Activated T-cell treated with anti-CD3 and anti-CD28 coated beads for 48 hours (primary cell): ENCODE measurements at regions not wholly inside any gene's neighbourhood (a gene's known extent, or its start where the extent isn't known, plus 50 kb on each side); places are given as distances from the start of the nearest gene placed in this dataset.
"Not testable (repeated sequence)": the region's sequence is repeated elsewhere in the genome, so short reads cannot be mapped to it uniquely, and the experiment has no call there.

Source experiments
- DNase-seq: peaks from one replicate; pipeline ENCODE4 v3.0.0-alpha.2; 2020; ENCODE audit warnings: low read depth

DNA sequence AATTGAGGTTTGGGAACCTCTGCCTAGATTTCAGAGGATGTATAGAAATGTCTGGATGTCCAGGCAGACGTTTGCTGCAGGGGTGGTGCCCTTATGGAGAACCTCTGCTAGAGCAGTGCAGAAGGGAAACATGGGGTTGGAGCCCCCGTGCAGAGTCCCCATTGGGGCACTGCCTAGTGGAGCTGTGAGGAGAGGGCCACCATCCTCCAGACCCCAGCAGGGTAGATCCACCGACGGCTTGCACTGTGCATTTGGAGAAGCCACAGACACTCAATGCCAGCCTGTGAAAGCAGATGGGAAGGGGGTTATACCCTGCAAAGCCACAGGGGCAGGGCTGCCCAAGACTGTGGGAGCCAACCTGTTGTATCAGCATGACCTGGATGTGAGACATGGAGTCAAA is 354.6 kb downstream of the ZNF326 start:
- no peak for DNase-seq

DNA sequence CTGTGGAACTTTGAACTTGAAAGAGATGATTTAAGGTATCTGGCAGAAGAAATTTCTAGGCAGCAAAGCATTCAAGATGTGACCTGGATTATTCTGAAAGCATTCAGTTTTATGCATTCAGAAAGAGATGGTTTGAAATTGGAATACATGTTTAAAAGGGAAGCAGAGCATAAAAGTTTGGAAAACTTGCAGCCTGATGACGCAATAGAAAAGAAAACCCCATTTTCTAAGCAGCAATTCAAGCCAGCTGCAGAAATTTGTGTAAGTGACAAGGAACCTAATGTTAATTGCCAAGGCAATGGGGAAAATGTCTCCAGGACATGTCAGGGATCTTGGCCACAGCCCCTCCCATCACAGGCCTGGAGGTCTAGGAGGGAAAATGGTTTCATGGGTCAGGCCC is 354.0 kb downstream of the ZNF326 start:
- no peak for DNase-seq

DNA sequence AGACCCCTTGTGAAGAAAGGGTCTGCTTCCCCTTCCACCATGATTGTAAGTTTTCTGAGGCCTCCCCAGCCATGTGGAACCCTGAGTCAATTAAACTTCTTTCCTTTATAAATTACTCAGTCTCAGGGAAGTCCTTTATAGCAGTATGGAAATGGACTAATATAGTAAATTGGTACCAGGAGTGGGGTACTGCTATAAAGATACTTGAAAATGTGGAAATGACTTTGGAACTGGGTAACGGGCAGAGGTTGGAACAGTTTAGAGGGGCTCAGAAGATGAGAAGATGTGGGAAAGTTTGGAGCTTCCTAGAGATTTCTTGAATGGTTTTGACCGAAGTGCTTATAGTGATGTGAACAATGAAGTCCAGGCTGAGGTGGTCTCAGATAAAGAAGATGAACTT is 353.5 kb downstream of the ZNF326 start:
- not testable (repeated sequence) for DNase-seq

DNA sequence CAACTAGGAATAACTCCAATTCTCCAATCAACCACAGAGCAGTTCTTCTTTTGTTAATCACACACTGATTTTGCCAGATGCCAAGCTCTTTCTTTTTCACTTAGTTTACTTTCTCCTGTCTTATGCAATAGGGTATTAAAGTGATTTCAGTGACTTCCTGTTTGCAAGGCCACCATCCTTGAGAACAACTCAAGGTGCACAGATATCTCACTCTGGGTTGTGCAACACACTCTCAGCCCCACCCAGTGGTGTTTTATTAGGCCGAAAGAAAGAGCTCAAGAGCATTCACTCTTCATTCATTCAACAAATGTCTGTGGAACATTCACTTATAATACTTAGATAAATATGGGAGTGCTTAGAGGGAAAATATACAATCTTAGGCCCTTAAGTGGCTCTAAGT is 352.5 kb downstream of the ZNF326 start:
- no peak for DNase-seq

DNA sequence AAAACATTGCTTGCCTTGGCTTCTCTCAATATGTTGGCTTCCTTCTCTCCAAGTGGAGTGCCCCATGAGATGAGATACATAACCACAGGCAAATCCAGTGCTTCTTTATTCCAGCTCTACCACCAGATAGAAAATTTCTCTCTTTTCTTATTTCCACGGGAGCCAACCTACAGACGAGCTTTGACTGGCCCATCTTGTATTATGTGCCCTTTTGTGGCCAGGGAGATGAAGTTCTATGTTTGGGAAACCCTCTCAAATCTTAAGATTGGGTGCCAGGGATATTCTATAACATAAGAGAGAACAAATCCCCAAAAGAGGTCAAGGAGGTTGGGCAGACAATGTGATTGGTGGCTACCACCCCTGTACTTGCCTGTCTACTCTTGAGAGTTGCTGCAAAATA is 351.8 kb downstream of the ZNF326 start:
- DNase-seq: no peak

DNA sequence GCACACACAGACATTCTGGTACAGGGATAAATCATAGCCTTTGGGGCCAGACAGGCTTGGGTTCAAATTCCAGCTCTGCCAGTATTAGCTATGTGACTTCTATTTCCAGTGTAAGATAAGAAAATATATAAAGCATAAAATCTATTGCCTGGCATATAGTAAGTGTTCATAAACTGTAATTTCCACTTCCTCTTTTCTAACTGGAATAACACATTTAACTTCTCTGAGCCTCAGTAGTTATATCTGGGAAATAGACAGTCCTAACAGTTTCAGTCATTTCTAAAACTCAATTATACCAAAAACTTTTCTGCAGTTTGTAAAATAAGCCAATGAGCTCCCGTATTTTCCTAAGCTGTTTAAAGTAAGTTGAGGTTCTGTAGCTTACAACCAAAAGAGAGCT is 351.4 kb downstream of the ZNF326 start:
- no peak for DNase-seq

DNA sequence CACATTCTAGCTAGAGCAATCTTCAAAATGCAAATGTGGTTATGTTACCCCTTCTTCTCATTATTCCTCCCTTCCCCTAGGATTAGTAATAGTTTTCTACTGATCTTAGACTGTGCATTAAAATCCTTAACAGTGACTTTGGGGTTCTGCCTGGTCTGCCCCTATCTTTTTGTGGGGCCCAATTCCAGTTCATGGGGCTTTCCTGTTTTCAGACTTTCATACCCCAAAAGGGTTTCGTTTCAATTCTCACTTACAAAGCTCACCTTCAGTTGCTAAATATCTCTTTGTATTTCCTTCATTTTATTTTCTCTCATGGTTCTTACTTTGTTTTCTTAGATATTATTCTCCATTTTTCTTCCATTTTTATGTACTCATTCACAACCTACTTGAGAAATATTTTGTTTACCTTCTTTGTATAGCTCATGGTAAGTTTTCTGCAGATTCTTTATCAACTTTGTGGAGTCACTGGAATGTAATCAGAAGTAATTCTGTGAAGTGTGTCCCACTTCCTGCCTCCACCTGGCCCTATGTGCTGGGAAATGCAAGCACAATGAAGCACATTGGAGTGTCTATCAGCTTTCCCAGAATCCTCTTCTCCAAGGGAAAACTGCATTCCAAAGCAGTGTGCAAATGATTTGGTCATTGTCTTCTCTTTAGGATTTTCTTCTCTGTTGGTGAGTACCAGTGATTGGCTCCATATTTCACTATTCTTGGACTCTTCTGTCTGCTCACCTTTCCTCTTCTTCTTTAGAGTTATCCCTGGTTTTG is 350.2 kb downstream of the ZNF326 start:
- DNase-seq: no peak

DNA sequence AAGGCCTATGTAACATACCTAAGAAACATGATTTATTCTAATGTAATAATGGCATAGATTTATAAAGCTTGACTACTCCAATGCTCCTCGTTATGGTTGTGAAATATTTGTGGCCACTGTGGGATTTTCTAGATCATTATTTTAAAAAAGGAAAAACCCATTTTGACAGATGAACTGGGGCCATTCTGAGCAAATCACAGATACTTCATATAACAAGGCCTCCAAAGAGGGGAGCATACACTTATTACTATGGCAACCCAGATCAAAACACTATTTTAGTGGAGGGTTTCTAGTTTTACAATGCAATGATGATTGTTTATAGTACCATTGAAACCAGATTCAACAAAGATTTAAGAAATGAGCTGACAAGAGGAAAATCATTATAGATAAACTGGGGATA is 346.6 kb downstream of the ZNF326 start:
- DNase-seq: no peak

DNA sequence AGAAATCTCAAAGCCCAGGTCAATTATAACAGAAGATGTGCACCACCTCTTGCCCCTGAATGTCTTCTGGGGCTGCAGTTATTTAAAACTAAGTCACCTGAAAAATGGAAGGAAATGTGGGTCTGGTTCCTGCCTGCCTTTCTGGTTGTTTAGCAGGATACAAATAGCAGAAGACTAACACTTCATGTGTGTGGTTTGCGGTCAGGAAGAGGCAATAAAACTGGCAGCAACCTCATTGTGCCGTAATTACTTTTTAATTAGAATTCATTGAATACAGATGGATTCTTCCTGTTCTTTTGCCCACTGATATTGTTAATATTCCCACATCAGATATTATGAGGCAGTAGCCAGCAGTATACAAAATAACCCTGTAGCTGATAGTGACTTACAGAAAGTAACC is 345.7 kb downstream of the ZNF326 start:
- DNase-seq: no peak

DNA sequence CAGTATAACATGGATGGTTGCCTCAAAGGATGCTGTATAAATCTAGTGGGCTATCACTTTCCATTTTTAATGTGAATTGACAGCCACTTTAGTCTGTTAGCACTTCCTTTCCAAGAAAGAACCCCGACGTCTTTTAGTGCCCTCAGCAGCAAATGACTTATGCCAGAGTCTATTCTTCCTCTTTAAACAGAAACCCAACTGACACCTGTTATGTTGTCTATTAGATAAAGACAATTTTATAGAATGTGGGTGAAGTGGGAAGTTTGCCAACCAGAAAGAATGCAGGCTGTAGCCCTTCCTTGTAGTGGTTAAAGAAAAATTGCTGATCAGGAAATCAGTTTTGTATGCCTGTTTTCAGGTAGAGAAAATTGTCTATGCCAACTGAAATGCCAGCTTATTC is 344.9 kb downstream of the ZNF326 start:
- no peak for DNase-seq

DNA sequence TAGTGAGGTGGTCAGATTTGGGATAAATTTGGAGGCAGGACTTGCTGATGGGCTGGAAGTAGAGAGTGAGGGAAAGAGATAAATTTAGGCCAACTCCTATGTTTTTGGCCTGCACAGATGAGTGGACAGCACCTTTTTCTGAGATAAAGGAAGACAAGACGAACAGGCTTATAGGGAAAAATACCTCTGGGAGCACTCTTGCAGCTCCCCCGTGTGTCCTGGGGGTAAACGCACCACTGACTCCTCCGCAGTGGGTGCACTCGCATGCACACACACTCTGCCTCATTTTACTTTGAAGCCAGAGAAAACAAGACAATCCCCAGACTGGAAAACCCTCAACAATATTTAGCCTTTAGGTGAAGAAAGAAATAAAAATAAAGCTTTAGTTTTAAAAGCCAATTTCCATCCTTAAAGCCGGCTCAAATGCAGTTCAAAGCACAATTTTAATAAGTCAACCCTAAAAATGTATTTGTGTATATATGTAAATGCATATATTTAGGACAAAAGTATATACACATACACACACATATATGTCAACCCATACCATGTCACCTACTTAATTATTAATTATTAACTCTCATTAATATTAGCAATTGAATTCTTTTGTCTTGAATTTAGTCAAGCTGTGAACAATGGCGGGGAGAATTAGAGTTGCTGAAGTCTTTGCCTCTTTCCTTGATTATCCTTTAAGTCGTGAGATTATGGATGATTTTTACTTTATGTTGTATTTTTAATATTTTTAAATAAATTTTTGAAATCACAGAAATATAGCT is 341.8 kb downstream of the ZNF326 start:
- DNase-seq: no peak

DNA sequence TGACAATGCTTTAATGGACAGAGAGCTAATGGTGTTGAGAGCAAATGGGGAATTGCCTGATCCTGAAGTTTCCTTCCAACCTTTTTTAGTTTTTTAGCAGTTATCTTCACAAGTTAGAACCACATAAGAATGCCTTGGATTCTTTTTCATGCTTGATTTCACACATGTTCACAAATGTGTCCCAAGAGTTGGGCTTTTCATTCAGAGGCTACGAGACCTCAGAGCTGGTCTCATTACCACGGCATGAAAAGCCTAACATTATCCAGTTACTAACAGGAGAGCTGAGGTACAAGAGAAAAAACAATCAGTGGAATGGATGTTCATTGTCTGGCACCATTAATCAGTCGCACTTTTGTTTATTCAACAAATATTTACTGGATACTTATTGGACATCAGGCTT is 340.6 kb downstream of the ZNF326 start:
- DNase-seq: no peak

DNA sequence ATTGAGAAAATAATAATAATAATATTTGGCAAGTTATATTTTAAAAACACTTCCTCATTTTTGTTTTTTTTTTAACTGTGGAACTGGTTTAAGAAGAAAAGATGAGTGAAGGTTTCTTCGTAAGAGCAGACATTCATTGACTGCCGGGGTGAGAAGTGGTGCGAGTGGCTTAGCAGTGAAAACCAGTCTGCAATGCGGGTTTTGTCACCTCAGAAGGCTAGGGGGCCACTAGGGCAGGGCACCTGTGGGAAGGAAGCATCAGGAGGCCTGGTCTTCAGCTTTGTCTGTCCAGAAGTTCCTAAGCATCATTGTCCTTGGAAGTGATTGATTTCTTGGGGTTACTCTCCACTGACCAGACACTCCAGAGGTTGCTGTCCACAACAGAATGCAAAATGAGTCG is 339.2 kb downstream of the ZNF326 start:
- no peak for DNase-seq

DNA sequence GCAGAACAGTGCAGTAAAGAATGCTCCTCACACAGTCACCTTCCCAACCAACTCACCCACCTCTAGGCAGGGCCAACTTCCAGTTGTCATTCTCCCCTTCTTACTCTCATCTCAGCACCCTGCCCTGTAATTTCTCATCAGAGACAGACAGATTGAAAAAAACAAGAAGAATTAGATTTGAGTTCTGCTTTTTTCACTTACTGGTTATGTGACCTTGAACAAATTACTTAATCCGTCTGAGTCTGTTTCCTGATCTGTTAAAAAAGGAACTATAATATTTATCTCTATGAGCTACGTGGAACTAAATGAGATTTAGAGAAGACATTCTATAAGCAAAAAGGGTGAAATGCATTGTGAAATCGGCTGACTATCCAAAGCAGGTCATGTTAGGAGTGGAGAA is 330.3 kb downstream of the ZNF326 start:
- no peak for DNase-seq

DNA sequence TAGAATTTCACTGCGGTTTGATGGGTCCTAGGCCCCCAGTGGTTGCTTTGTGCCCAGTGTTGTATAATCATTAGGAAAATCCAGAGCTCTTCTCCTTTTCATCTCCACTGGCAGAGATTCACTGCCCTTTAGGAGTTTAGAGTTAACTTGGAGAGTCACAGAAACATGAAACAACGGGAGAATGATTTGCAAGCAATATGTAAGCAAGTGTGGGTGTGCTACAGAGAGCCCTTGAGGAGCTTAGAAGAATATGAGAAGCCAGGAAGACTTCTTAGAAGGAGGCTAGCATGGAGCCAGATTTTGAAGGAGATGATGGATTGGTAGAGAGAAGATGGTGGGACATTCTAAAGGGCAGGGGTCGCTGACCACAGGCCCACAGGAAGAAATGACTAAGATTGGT is 327.3 kb downstream of the ZNF326 start:
- no peak for DNase-seq

DNA sequence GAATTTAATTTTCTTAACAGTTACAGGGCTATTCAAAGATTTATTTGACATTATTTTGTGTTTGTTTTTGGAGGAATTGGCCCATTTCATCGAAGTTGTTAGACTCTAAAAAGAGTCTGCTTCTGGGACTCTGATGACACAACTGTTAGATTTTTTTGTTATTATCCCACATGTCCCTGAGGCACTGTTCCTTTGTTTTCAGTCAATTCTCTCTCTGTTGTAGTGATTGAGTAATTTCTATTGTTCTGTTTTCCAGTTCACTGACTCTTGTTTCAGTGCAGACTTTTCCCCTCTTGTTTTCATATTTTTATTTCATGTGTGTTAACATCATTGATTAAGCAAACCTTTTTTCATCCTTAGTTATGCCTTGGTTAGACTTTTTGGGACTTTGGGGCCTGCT is 325.0 kb downstream of the ZNF326 start:
- no peak for DNase-seq

DNA sequence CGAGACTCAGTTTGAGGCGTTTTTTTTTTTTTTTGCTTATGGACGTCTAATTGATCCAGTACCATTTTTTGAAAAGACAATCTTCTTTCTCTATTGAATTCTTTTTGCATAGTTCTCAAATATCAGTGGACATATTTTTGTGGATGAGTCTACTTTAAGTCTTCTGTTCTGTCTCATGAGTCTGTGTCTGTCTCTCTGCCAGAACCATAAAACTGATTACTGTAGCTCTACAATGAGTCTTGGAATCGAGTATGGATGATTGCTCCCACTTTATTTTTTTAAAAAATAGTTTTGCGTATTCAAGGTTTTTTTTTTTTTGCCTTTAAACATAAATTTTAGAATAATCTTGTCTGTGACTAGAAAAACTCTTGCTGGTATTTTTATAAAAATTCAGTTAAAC is 323.5 kb downstream of the ZNF326 start:
- no peak for DNase-seq

DNA sequence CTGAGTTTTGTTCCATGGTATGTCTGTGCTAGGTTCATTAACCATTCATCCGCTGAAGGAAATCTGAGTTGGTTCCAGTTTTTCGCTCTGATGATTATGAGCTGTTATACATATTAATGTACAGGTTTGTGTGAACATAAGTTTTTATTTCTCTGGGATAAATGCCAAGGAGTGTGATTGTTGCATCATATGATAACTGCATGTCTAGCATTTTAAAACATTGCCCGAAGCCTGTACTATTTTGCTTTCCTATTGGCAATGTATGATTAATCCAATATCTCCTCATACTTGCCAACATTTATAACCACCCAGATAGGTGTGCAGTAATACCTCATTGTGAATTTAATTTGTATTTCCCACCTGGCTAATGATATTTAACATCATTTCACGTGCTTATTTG is 322.7 kb downstream of the ZNF326 start:
- no peak for DNase-seq

DNA sequence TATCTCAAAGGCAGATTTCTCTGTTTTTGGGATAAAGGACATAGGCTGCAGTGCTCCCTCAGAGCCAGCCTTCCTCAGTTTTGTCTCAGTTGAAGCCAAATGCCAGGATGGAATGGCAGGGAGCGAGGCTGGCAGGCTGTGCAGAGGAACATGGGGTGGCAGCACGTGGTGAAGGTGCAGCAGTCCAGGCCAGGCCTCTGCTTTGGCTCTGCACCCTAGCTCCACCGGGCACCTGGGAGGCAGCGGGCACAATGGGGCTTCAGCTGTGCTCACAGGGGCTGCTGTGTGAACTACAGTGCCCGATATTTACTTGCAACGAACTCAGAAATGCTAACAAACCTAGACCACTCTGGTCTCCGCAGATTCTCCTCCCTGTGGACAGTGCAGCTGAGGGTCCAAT is 319.6 kb downstream of the ZNF326 start:
- no peak for DNase-seq

DNA sequence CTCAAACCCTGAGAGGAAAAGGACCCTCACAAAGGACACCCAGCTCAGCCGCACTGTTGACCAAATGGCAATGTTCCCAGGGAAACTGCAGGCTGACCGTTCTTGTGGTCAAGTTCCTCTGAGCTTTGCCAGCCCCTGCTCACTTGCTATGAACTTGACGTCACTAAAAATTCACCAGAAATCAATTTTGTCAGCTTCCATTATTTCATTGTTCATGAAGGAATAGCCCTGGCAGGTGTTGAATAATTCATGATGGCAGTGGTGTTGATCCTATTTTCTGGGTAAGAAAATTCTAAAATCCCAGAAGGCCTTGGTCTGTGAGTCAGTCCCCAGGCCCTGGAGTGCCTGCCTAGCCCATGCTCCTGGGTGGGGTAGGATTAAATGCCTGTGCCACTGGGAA is 318.9 kb downstream of the ZNF326 start:
- DNase-seq: no peak

DNA sequence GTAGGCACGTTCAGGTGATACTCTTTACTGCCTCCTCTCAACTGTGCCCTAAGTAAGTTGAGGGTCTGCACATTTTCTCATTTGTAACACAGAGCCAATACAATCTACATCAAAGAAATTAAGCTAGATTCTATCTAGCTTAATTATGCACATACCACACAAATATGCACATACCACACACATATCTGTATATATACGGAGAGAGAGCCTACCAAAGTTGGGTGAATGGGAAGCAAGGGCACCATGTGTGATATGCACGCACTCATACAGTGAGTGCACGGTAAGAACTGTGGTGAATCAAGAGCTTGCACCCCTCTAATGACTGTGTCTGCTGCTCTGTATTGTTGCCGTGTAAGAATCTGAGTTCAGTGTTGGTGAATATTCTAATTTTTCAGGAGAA is 314.9 kb downstream of the ZNF326 start:
- DNase-seq: no peak

DNA sequence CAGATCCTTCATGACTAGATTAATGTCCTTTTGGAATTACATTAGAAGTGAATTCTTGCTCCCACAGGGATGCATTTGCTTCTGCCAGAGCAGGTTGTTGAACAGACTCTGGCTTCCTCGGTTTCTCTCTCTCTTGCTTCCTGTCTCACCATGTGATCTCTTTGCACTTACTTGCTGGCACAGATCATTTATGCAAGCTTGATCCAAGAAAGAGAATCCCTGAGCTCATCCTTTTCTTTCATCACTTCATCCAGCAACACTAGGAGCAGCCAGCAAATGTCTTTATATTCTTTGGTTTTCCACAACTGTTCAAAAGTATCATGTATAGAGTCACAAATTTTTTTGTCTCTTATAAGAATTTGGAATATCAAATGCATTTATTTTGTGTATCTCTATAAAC is 313.5 kb downstream of the ZNF326 start:
- no peak for DNase-seq

DNA sequence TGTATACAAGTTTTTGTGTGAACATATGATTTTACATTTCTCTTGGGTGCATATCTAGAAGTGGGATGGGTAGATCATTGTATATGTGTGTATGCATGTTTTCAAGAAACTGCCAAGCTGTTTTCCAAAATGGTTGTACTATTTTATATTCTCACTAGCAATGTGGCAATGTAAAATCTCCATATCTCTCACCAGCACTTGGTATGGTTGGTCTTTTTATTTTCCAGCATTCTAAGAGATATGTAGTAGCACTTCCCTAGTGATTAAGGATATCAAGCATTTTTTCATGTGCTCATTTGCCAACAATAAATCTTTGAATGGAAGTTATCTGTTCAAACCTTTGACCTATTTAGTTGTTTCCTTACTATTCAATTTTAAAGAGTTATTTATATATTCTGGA is 310.7 kb downstream of the ZNF326 start:
- DNase-seq: no peak

DNA sequence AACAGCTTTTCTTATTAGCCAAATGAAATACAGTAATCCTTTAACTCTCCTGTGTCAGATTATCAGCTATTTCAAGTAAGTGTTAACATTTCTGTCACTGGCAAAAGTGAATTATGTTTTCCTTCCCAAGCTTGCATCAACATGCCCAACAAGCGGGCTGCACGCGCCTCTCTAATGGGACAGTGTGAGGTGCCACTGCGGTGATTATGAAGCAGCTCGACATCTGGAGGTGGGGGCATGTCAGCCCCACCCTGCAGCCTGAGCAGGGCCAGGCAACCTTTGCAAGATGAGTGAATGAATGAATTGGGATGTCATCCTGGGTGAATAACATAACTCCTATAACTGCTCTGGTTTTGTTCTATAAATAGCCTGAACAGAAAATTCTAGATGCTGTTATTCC is 301.4 kb downstream of the ZNF326 start:
- no peak for DNase-seq
